ENCODE measurements at regions not wholly inside any gene's neighbourhood (a gene's known extent, or its start where the extent isn't known, plus 50 kb on each side); places are given as distances from the start of the nearest gene placed in this dataset.

- ATAC-seq (ENCODE audit: low FRiP score) = no peak
- no peak for TF ChIP-seq CTCF (IDR thresholded peaks at IDR 0.05)
- DNase-seq (ENCODE audit: low spot score) = no peak
Measured at GRCh38 chr17:53133876-53134275, 688.9 kb upstream of the KIF2B start.

- ATAC-seq (ENCODE audit: low FRiP score) = no peak
- TF ChIP-seq CTCF (IDR thresholded peaks at IDR 0.05) = no peak
- no peak for DNase-seq (ENCODE audit: low spot score)
Measured at GRCh38 chr17:53129863-53130262, 692.9 kb upstream of the KIF2B start.

- ATAC-seq (ENCODE audit: low FRiP score) = no peak
- TF ChIP-seq CTCF (IDR thresholded peaks at IDR 0.05) = no peak
- no peak for DNase-seq (ENCODE audit: low spot score)
Measured at GRCh38 chr17:53127331-53127730, 695.4 kb upstream of the KIF2B start.

- ATAC-seq (ENCODE audit: low FRiP score) (no peak), DNase-seq (ENCODE audit: low spot score) (no peak)
- no peak for TF ChIP-seq CTCF (IDR thresholded peaks at IDR 0.05)
Measured at GRCh38 chr17:53122966-53123365, 699.8 kb upstream of the KIF2B start.

- ATAC-seq (ENCODE audit: low FRiP score) (no peak), DNase-seq (ENCODE audit: low spot score) (no peak)
- TF ChIP-seq CTCF (IDR thresholded peaks at IDR 0.05) = no peak
Measured at GRCh38 chr17:53119773-53120172, 703.0 kb upstream of the KIF2B start.

GRCh38 chr17:53118948-53119347, 703.8 kb upstream of the KIF2B start:
- no peak for DNase-seq (ENCODE audit: low spot score)
- ATAC-seq (ENCODE audit: low FRiP score) = no peak
- TF ChIP-seq CTCF (IDR thresholded peaks at IDR 0.05) = no peak

GRCh38 chr17:53106886-53107285, 715.8 kb upstream of the KIF2B start:
- ATAC-seq (ENCODE audit: low FRiP score) (no peak), DNase-seq (ENCODE audit: low spot score) (no peak)
- no peak for TF ChIP-seq CTCF (IDR thresholded peaks at IDR 0.05)
